Gastroesophageal sphincter (tissue), 3 donors: ENCODE measurements at regions not wholly inside any gene's neighbourhood (a gene's known extent, or its start where the extent isn't known, plus 50 kb on each side); places are given as distances from the start of the nearest gene placed in this dataset.

Experiments
- POLR2AphosphoS5 ChIP-seq: sonication (generic); formaldehyde crosslinking; IDR thresholded peaks from one replicate; pipeline ENCODE4 v1.6.1; 2017; ENCODE audit warnings: antibody characterized with exemption
- TF ChIP-seq, protein P1 (sequence below), 4 experiments: fragments of 200-600 bp in 2 of 4; fragments of 450-650 bp in 2 of 4; sonication (generic) in 1 of 4; IDR thresholded peaks; one replicate each; pipeline ENCODE4 v1.5.1; 2017 to 2019; ENCODE audit warnings: antibody characterized with exemption in 4 of 4, mild to moderate bottlenecking in 2 of 4, moderate library complexity in 2 of 4

DNA sequence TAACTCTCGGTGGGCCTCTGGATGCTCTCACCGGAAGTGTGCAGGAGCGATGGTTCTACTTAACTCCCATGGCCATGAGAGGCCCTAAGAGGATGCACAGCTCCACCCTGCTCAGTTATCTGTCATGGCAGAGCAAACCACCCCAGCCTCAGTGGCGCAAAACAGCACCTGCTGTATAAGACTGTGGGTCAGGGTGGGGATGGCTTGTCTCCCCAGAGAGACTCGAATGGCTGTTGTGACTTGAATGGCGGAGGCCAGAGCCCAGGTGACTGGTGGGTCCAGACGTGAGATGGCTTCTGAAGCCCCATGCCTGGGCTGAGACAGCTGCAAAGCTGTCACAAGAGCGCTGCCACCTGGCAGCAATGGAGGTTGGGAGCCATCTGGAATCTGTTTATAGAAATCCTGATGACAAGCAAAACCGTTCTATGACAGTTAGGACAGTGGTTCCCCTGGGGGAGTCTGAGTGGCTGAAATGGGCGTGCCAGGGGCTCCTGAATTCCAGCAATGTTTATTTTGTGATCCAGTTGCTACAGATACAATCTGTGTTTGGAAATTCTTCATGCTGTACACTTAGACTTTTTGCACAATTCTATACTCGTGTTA, 490.5 kb downstream of the TCERG1L start:
- TF ChIP-seq, protein P1, sequence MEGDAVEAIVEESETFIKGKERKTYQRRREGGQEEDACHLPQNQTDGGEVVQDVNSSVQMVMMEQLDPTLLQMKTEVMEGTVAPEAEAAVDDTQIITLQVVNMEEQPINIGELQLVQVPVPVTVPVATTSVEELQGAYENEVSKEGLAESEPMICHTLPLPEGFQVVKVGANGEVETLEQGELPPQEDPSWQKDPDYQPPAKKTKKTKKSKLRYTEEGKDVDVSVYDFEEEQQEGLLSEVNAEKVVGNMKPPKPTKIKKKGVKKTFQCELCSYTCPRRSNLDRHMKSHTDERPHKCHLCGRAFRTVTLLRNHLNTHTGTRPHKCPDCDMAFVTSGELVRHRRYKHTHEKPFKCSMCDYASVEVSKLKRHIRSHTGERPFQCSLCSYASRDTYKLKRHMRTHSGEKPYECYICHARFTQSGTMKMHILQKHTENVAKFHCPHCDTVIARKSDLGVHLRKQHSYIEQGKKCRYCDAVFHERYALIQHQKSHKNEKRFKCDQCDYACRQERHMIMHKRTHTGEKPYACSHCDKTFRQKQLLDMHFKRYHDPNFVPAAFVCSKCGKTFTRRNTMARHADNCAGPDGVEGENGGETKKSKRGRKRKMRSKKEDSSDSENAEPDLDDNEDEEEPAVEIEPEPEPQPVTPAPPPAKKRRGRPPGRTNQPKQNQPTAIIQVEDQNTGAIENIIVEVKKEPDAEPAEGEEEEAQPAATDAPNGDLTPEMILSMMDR (IDR thresholded peaks at IDR 0.05) = no peak
- no peak for TF ChIP-seq POLR2AphosphoS5
